IMR-90 (cell line): ENCODE measurements at regions not wholly inside any gene's neighbourhood (a gene's known extent, or its start where the extent isn't known, plus 50 kb on each side); places are given as distances from the start of the nearest gene placed in this dataset.

Experiments used
- ATAC-seq: fragments of 200-7000 bp; cut with Tn5 transposase; 2 replicates; pipeline ENCODE4 v1.9.1; 2020; ENCODE audit warnings: low read depth, mild to moderate bottlenecking, moderate library complexity
- BruUV-seq: library from RNA; stranded (reverse); fragments of 400-500 nt; replicated peaks from 2 replicates; lab custom pipeline; 2021; lab: Mats Ljungman, UMichigan
- CTCF ChIA-PET: fragments of 300-600 bp; formaldehyde crosslinking; extraction: SDS; loops from one replicate; lab custom pipeline; 2021; ENCODE audit warnings: antibody characterized with exemption; lab: Yijun Ruan, JAX
- POLR2A ChIA-PET: fragments of 300-600 bp; sonication (Branson Sonifier 250); formaldehyde crosslinking; loops from one replicate; lab custom pipeline; 2022; ENCODE audit warnings: antibody characterized with exemption; ENCODE audit not compliant: unreplicated experiment; lab: Charles Lee
- DNase-seq: peaks from one replicate; pipeline ENCODE4 v3.0.0; 2013
- H2AFZ ChIP-seq: replicated peaks from 2 replicates; pipeline ENCODE3; 2013; ENCODE audit warnings: low read length, mild to moderate bottlenecking; ENCODE audit not compliant: poor library complexity
- H2AK5ac ChIP-seq: 2 replicates; pipeline ENCODE4 v1.6.1; 2013; ENCODE audit warnings: low read depth, low read length, inconsistent platforms
- H2AK9ac ChIP-seq: replicated peaks from 2 replicates; pipeline ENCODE3; 2013; ENCODE audit warnings: mild to moderate bottlenecking, low read depth, low read length, moderate library complexity; ENCODE audit not compliant: poor library complexity
- H2BK120ac ChIP-seq: 2 replicates; pipeline ENCODE4 v1.6.1; 2013; ENCODE audit warnings: low read depth, low read length, inconsistent platforms
- H2BK15ac ChIP-seq: 3 replicates; pipeline ENCODE4 v1.6.1; 2013; ENCODE audit warnings: low read depth, low read length, inconsistent platforms
- H2BK20ac ChIP-seq: 2 replicates; pipeline ENCODE4 v1.6.1; 2013; ENCODE audit warnings: low read depth, mild to moderate bottlenecking, inconsistent platforms, low read length, moderate library complexity
- H2BK5ac ChIP-seq: 2 replicates; pipeline ENCODE4 v1.6.1; 2013; ENCODE audit warnings: mild to moderate bottlenecking, low read depth, low read length, inconsistent platforms; ENCODE audit not compliant: poor library complexity, severe bottlenecking
- H3K14ac ChIP-seq: replicated peaks from 2 replicates; pipeline ENCODE4 v1.6.1; 2013; ENCODE audit warnings: low read depth, low read length, inconsistent platforms
- H3K18ac ChIP-seq: 2 replicates; pipeline ENCODE4 v1.6.1; 2013; ENCODE audit warnings: low read depth, low read length, control low read depth
- H3K23ac ChIP-seq: 2 replicates; pipeline ENCODE4 v1.6.1; 2013; ENCODE audit warnings: low read depth, low read length, inconsistent platforms
- H3K27ac ChIP-seq: 2 replicates; pipeline ENCODE4 v1.5.1; 2013; ENCODE audit warnings: mild to moderate bottlenecking, control low read depth, low read length; ENCODE audit not compliant: insufficient read depth
- H3K27me3 ChIP-seq: 2 replicates; pipeline ENCODE4 v1.6.1; 2013; ENCODE audit warnings: low read length; ENCODE audit not compliant: control insufficient read depth, insufficient read depth
- H3K36me3 ChIP-seq: 2 replicates; pipeline ENCODE4 v1.6.1; 2013; ENCODE audit warnings: low read length, mixed read lengths; ENCODE audit not compliant: control insufficient read depth, insufficient read depth
- H3K4ac ChIP-seq: 2 replicates; pipeline ENCODE4 v1.6.1; 2013; ENCODE audit warnings: low read depth, low read length, inconsistent platforms
- H3K4me1 ChIP-seq: 2 replicates; pipeline ENCODE4 v1.6.1; 2013; ENCODE audit warnings: low read length, mixed read lengths; ENCODE audit not compliant: control insufficient read depth, insufficient read depth
- H3K4me2 ChIP-seq: 2 replicates; pipeline ENCODE4 v1.6.1; 2013; ENCODE audit warnings: low read depth, mild to moderate bottlenecking, control low read depth, low read length, moderate library complexity
- H3K4me3 ChIP-seq: 2 replicates; pipeline ENCODE4 v1.5.1; 2013; ENCODE audit warnings: low read depth, mild to moderate bottlenecking, control low read depth, low read length, moderate library complexity; ENCODE audit not compliant: insufficient read depth
- H3K56ac ChIP-seq: 2 replicates; pipeline ENCODE4 v1.6.1; 2013; ENCODE audit warnings: low read length, inconsistent platforms; ENCODE audit not compliant: insufficient read depth; ENCODE audit errors: extremely low read depth
- H3K79me1 ChIP-seq, 2 experiments: 2 replicates each; pipeline ENCODE4 v1.6.1; 2013; ENCODE audit warnings: low read length in 2 of 2, inconsistent platforms in 1 of 2, low read depth in 1 of 2
- H3K9ac ChIP-seq: 2 replicates; pipeline ENCODE4 v1.6.1; 2013; ENCODE audit warnings: low read depth, low read length, control low read depth
- H3K9me1 ChIP-seq: 2 replicates; pipeline ENCODE4 v1.6.1; 2013; ENCODE audit warnings: low read length, inconsistent platforms; ENCODE audit not compliant: insufficient read depth
- H3K9me3 ChIP-seq: 2 replicates; pipeline ENCODE4 v1.6.1; 2013; ENCODE audit warnings: low read length; ENCODE audit not compliant: control insufficient read depth, insufficient read depth
- H4K20me1 ChIP-seq: 2 replicates; pipeline ENCODE4 v1.6.1; 2013; ENCODE audit warnings: low read length, inconsistent platforms; ENCODE audit not compliant: insufficient read depth
- H4K5ac ChIP-seq: 2 replicates; pipeline ENCODE4 v1.6.1; 2013; ENCODE audit warnings: mild to moderate bottlenecking, low read depth, low read length, control low read depth
- H4K8ac ChIP-seq, 2 experiments: 2 replicates each; pipeline ENCODE4 v1.6.1; 2013; ENCODE audit warnings: low read depth in 2 of 2, low read length in 2 of 2, control low read depth in 1 of 2, inconsistent platforms in 1 of 2
- H4K91ac ChIP-seq: 2 replicates; pipeline ENCODE4 v1.6.1; 2013; ENCODE audit warnings: low read depth, low read length, inconsistent platforms; ENCODE audit not compliant: insufficient read depth
- BHLHE40 ChIP-seq: fragments of 150-350 bp; IDR thresholded peaks from 2 replicates; pipeline ENCODE4 v1.6.1; 2016; ENCODE audit warnings: mild to moderate bottlenecking, low read depth, low read length
- CEBPB ChIP-seq: IDR thresholded peaks from 2 replicates; pipeline ENCODE4 v1.6.1; 2012; ENCODE audit warnings: low read depth, low read length, improper control_type of control experiment
- CHD1 ChIP-seq: IDR thresholded peaks from 2 replicates; pipeline ENCODE4 v1.6.1; 2012; ENCODE audit warnings: low read depth, low read length, improper control_type of control experiment
- CTCF ChIP-seq: conservative IDR thresholded peaks from 2 replicates; pipeline ENCODE4 v1.5.1; 2012; ENCODE audit warnings: mild to moderate bottlenecking, low read depth, low read length, improper control_type of control experiment
- ELK1 ChIP-seq: fragments of 150-350 bp; IDR thresholded peaks from 2 replicates; pipeline ENCODE4 v1.6.1; 2016; ENCODE audit warnings: low read depth, mild to moderate bottlenecking, low read length, moderate library complexity, borderline replicate concordance
- FOS ChIP-seq: fragments of 150-350 bp; IDR thresholded peaks from 2 replicates; pipeline ENCODE4 v1.6.1; 2016; ENCODE audit warnings: low read depth, low read length
- MAFK ChIP-seq: IDR thresholded peaks from 2 replicates; pipeline ENCODE4 v1.6.1; 2012; ENCODE audit warnings: low read depth, low read length, improper control_type of control experiment
- MAZ ChIP-seq: IDR thresholded peaks from 2 replicates; pipeline ENCODE4 v1.6.1; 2012; ENCODE audit warnings: low read depth, mild to moderate bottlenecking, low read length, improper control_type of control experiment, moderate library complexity, borderline replicate concordance
- MXI1 ChIP-seq: IDR thresholded peaks from 2 replicates; pipeline ENCODE4 v1.6.1; 2012; ENCODE audit warnings: low read depth, mild to moderate bottlenecking, low read length, moderate library complexity, borderline replicate concordance
- NFE2L2 ChIP-seq: fragments of 150-350 bp; IDR thresholded peaks from 2 replicates; pipeline ENCODE4 v1.6.1; 2016; ENCODE audit warnings: low read depth, mild to moderate bottlenecking, low read length
- POLR2A ChIP-seq: IDR thresholded peaks from 2 replicates; pipeline ENCODE4 v1.6.1; 2012; ENCODE audit warnings: mild to moderate bottlenecking, low read depth, low read length
- RAD21 ChIP-seq: IDR thresholded peaks from 2 replicates; pipeline ENCODE4 v1.6.1; 2012; ENCODE audit warnings: low read length, improper control_type of control experiment
- RCOR1 ChIP-seq: IDR thresholded peaks from 2 replicates; pipeline ENCODE4 v1.6.1; 2012; ENCODE audit warnings: mild to moderate bottlenecking, low read length, improper control_type of control experiment; ENCODE audit not compliant: insufficient replicate concordance
- RFX5 ChIP-seq: IDR thresholded peaks from 2 replicates; pipeline ENCODE4 v1.8.0; 2012; ENCODE audit warnings: low read depth, mild to moderate bottlenecking, low read length, moderate library complexity
- SMC3 ChIP-seq: fragments of 150-350 bp; IDR thresholded peaks from 2 replicates; pipeline ENCODE4 v1.6.1; 2016; ENCODE audit warnings: low read depth, mild to moderate bottlenecking, antibody characterized with exemption, low read length, moderate library complexity
- USF2 ChIP-seq: fragments of 150-350 bp; IDR thresholded peaks from 2 replicates; pipeline ENCODE4 v1.6.1; 2017; ENCODE audit warnings: mild to moderate bottlenecking, antibody characterized with exemption, low read length, low read depth
- dilution Hi-C: fragments of 300-500 bp; cut with HindIII; formaldehyde crosslinking; loops from one replicate; pipeline ENCODE4 v1.14.3; 2018; ENCODE audit warnings: low sequenced_read_pairs; ENCODE audit not compliant: unreplicated experiment
- in situ Hi-C: fragments of 300-500 bp; cut with MboI; formaldehyde crosslinking; loops from 3 replicates; pipeline ENCODE4 v1.14.3; 2019; ENCODE audit warnings: low sequenced_read_pairs, inconsistent platforms, mixed read lengths
- intact Hi-C: fragments of 100-400 bp; cut with micrococcal nuclease; formaldehyde crosslinking; loops from 2 replicates; pipeline ENCODE4 v1.10.0; 2022

- in situ Hi-C loops: no loop called here
- BruUV-seq: no TSS peak
- Histone ChIP-seq H3K36me3 (no peaks in the 10 kb centered on the region), H3K9ac (no peak overlapping the region), H3K79me1 (no peaks in the 10 kb centered on the region), H3K23ac (no peak overlapping the region), H3K4me3 (no peak overlapping the region), H4K5ac (no peak overlapping the region), H3K4me2 (no peak overlapping the region), H3K14ac (no peak overlapping the region), H2BK120ac (no peak overlapping the region), H3K4ac (no peak overlapping the region), H3K9me1 (no peaks in the 10 kb centered on the region), H3K27me3 (peaks cover 3% of the 10 kb centered on the region), H2BK5ac (no peak overlapping the region), H2AK5ac (no peak overlapping the region), H3K27ac (no peak overlapping the region), H3K4me1 (no peaks in the 10 kb centered on the region), H3K56ac (no peak overlapping the region), H4K20me1 (no peaks in the 10 kb centered on the region), H2BK20ac (no peak overlapping the region), H4K91ac (no peak overlapping the region), H2AK9ac (no peak overlapping the region), H3K18ac (no peak overlapping the region), H3K9me3 (no peaks in the 10 kb centered on the region), H2BK15ac (no peak overlapping the region), H2AFZ (no peak overlapping the region), H4K8ac (no peak overlapping the region)
- ATAC-seq: no peak
- POLR2A ChIA-PET: no interaction called here
- intact Hi-C loops: no loop called here
- no peak for DNase-seq
- TF ChIP-seq CTCF (no peak), NFE2L2 (no peak), MAFK (no peak), SMC3 (no peak), CEBPB (no peak), USF2 (no peak), ELK1 (no peak), MXI1 (no peak), BHLHE40 (no peak), RFX5 (no peak), MAZ (no peak), CHD1 (no peak), RCOR1 (no peak), POLR2A (no peak), FOS (no peak), RAD21 (no peak)
- CTCF ChIA-PET: no interaction called here
- dilution Hi-C loops: no loop called here
Measured at GRCh38 chr10:33739031-33739430, 404.6 kb upstream of the NRP1 start.
